Prostate gland (tissue), 2 donors: ENCODE measurements at regions not wholly inside any gene's neighbourhood (a gene's known extent, or its start where the extent isn't known, plus 50 kb on each side); places are given as distances from the start of the nearest gene placed in this dataset.

Experiments
- POLR2A ChIP-seq: fragments of 450-650 bp; IDR thresholded peaks from one replicate; pipeline ENCODE4 v1.6.1; 2016; ENCODE audit warnings: antibody characterized with exemption, mild to moderate bottlenecking
- POLR2AphosphoS5 ChIP-seq: sonication (generic); formaldehyde crosslinking; IDR thresholded peaks from one replicate; pipeline ENCODE4 v1.6.1; 2017; ENCODE audit warnings: antibody characterized with exemption
- TF ChIP-seq, protein P1 (sequence below), 4 experiments: fragments of 200-600 bp in 2 of 4; fragments of 450-650 bp in 2 of 4; sonication (generic) in 2 of 4; IDR thresholded peaks; 1 replicate in 3 of 4; 2 replicates in 1 of 4; pipeline ENCODE4 v1.5.1; 2016 to 2019; ENCODE audit warnings: antibody characterized with exemption in 4 of 4, mild to moderate bottlenecking in 2 of 4, moderate library complexity in 2 of 4

DNA sequence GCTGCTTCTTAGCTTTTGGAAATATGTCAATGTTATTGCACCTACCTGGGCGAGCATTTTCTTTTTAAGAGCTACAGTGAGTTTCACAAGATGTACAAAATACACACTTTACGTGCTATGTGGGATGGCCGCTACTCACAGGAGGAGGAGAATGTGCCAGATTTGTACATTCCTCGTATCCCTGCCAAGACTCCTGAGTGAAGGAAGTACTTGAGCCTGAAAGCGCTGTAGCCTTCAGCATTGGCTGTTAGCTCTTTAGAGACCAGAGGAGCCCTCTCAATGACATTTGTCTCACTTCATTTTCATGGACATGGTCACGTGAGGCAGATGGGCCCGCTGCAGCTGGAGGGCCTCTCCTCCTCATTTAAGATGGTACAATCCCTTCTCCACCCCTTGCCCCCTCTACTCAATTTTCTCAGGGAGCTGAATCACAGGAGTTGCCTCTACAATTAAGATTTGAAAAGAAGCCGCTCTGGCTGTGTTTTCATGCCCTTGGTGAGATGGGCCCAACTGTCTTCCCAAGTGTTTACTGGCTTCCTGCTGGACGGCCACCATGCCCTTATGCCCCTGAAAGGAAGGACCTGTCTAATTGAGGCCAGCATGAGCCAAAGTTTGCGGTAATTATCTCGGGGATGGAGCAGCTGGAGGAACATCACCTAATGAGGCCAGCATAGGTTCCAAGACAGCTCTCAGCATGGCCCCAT lies 442.6 kb downstream of the PRDM2 start:
- TF ChIP-seq, protein P1, sequence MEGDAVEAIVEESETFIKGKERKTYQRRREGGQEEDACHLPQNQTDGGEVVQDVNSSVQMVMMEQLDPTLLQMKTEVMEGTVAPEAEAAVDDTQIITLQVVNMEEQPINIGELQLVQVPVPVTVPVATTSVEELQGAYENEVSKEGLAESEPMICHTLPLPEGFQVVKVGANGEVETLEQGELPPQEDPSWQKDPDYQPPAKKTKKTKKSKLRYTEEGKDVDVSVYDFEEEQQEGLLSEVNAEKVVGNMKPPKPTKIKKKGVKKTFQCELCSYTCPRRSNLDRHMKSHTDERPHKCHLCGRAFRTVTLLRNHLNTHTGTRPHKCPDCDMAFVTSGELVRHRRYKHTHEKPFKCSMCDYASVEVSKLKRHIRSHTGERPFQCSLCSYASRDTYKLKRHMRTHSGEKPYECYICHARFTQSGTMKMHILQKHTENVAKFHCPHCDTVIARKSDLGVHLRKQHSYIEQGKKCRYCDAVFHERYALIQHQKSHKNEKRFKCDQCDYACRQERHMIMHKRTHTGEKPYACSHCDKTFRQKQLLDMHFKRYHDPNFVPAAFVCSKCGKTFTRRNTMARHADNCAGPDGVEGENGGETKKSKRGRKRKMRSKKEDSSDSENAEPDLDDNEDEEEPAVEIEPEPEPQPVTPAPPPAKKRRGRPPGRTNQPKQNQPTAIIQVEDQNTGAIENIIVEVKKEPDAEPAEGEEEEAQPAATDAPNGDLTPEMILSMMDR (IDR thresholded peaks at IDR 0.05): no peak
- TF ChIP-seq POLR2AphosphoS5: peak; percentile 63
- TF ChIP-seq POLR2A: no peak
